Astrocyte of the cerebellum (primary cell): ENCODE measurements at regions not wholly inside any gene's neighbourhood (a gene's known extent, or its start where the extent isn't known, plus 50 kb on each side); places are given as distances from the start of the nearest gene placed in this dataset.

Experiments used
- DNase-seq: peaks from one replicate; pipeline ENCODE4 v3.0.0-alpha.2; 2011; ENCODE audit warnings: low read depth
- H3K4me3 ChIP-seq: 2 replicates; pipeline ENCODE4 v1.5.1; 2011; ENCODE audit warnings: mild to moderate bottlenecking, low read depth, low read length, moderate library complexity
- in situ Hi-C: cut with HindIII; loops from 2 replicates; pipeline ENCODE4 v1.10.0; 2017; ENCODE audit warnings: low sequenced_read_pairs
- TF ChIP-seq, protein P1 (sequence below): IDR thresholded peaks from 2 replicates; pipeline ENCODE4 v1.5.1; 2012; ENCODE audit warnings: low read length, low read depth, moderate library complexity, mild to moderate bottlenecking; ENCODE audit errors: missing control alignments

DNA sequence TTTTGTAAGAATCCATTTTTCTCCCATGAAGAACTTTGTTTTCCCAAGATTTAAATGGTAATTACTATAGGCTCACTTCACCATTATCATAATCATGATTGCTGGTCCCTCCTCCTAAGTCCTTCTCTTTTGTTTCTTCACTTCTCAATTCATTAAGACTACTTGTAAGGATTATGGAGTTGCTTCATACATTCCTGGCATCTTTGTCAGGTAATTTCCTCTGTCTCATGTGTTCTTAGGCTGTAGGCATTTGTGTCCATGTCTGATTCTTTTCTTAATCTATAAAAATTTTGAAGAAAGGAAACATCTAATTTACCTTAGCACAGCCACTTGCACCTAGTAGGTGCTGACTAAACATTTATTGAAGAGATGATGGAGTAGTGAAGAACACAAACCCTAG lies 79.9 kb upstream of the SATB1 start:
- no peak for DNase-seq
- H3K4me3 ChIP-seq, result no peak overlapping the region
- TF ChIP-seq, protein P1, sequence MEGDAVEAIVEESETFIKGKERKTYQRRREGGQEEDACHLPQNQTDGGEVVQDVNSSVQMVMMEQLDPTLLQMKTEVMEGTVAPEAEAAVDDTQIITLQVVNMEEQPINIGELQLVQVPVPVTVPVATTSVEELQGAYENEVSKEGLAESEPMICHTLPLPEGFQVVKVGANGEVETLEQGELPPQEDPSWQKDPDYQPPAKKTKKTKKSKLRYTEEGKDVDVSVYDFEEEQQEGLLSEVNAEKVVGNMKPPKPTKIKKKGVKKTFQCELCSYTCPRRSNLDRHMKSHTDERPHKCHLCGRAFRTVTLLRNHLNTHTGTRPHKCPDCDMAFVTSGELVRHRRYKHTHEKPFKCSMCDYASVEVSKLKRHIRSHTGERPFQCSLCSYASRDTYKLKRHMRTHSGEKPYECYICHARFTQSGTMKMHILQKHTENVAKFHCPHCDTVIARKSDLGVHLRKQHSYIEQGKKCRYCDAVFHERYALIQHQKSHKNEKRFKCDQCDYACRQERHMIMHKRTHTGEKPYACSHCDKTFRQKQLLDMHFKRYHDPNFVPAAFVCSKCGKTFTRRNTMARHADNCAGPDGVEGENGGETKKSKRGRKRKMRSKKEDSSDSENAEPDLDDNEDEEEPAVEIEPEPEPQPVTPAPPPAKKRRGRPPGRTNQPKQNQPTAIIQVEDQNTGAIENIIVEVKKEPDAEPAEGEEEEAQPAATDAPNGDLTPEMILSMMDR, result no peak
- in situ Hi-C loops, result no loop called here

DNA sequence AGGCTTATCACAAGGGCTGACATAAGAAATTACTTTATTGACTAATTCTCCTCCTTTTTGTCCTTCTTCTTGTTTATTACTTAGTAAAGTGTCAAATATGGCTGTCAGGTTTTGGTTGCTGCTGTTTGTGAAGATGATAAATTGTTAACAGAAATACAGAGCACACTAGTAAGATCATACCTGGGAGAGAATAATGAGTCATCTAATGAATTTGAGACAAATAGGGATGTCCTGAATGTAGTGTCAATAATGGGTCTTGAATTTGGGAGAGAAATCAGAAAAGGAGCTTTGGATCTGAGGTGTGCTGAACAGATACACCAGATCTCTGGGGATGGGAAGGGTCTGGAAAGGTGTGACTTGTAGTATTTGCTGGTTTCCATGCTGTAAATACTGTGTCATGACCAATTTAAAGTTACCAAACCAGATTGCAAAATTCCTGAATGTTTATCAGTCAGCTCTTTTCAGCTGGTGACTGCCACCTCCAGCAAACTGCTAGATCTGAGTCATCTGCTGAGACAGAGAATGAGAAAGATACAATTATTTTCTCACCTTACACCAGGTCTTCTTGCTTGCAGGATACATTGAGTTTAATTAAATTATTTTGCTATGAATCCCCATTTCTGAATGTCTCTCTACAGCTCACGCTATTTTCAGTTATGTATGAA lies 76.7 kb upstream of the SATB1 start:
- TF ChIP-seq, protein P1, result no peak
- no peak for DNase-seq
- in situ Hi-C loops, result no loop called here
- H3K4me3 ChIP-seq, result no peak overlapping the region

DNA sequence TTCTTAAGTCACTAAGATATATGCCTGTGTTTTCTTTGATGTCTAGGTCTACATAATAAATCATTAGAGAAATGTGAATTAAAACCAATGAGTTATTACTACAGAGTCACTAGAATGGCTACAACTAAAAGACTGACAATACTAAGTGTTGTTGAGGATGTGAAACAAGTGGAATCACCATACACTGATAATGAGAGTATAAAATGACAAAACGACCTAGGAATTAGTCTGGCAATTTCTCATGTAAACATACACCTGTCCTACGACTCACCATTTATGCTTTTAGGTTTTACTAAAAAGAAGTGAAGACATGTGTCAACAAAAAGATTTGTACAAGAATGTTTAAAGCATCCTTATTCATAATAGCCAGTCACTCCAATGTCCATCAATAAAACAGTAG lies 75.2 kb upstream of the SATB1 start:
- DNase-seq, result no peak
- H3K4me3 ChIP-seq, result no peak overlapping the region
- in situ Hi-C loops, result no loop called here
- TF ChIP-seq, protein P1, result no peak

DNA sequence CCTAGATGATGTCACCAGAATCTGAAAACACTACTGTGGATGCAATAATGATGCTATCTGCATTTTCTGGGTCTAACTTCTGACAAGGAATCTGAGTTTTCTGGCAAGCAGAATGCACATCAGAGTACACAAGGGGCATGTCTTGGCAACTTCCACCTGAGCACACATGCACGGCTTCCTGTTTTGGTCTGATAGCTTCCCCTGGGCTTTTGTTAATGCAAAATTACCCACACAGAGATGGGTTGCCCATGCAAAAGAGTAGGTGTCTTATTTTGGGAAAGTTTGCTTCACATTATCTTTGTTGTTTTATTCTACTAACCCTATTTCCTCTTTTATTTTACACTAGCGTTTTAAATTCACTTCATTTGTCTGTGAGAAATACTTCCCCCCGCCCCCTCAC lies 74.2 kb upstream of the SATB1 start:
- no peak overlapping the region for H3K4me3 ChIP-seq
- TF ChIP-seq, protein P1, result no peak
- DNase-seq, result no peak
- in situ Hi-C loops, result no loop called here

DNA sequence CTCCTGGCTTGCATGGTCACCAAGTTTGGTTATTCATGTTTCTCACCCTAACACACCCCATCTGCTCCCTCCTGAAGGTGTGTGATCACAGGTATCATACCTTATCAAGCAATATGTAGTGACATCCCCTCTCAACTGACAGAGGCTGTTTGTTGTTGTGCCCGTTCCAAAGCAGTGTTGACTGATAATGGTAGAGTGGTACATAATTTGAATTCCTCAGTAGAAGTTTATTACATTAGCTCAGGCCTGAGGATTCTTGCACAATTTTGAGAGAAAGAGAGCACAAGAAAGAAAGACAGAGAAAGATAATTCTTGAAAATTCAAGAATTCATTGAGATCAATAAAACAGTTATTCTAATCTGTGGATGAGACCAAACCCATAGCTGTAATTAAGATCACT lies 69.1 kb upstream of the SATB1 start:
- in situ Hi-C loops, result no loop called here
- no peak for DNase-seq
- TF ChIP-seq, protein P1, result no peak
- no peak overlapping the region for H3K4me3 ChIP-seq

DNA sequence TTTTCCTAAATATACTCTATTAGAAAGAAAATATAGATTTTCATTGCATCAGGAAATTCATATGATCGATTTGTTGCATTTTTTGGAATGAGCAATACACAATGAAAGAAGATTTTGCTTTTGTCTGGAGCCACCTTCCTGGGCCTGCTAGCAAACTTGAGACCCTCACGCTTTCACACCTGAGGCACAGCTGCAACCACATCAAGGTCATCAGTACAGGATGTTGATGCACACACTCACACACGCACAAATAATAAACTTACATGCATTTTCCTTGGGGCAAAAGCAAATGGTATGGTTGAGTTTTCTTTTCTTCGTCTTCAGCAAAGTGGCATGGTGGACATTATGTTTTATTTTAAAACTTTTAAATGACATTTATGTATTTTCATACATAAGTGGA lies 64.8 kb upstream of the SATB1 start:
- DNase-seq, result no peak
- H3K4me3 ChIP-seq, result no peak overlapping the region

More for the DNA sequence above, 64.8 kb upstream of the SATB1 start:
- in situ Hi-C loops, result no loop called here
- TF ChIP-seq, protein P1, result no peak
